ENCODE measurements at regions not wholly inside any gene's neighbourhood (a gene's known extent, or its start where the extent isn't known, plus 50 kb on each side); places are given as distances from the start of the nearest gene placed in this dataset.

DNA sequence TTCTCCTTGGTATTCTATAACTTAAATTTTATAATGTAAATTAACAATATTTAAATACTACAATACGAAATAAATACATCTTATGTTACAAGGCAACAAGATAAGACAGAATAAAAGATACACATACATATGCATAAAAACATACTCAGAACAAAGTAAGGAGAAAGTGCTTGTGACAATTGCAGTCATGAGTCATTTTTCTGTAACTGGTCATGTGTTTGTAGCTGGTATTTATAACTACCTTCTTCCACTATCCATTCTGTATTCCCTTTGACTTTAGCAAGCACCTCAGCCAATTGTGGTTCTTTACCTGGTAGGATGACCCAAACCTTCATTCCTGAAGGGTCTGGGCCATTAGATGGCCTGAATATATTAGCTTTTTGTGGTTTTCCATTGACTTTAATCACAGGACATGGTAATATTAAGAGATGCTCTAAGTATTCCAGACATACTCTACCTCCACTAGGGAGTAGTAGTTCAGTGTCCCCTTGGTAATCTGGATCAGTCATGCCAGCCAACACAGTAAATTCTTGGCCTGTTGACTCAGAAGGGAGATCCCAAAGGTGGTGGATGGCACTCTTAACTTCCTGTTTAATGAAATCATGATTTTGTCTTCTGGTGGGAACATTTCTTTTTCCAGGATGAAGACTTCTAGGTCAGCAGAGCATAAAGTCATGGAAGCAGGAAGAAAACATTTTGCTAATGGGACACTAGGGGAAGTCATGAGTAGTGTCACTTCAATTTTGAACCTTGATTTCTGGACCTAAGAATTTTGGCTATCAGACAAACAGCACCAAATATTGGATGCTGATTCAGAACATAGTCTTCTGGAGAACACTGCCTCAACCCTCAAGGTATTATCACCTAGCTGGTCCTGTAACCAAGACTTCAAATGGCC is 733.7 kb upstream of the IGFBP3 start:
- DNase-seq, result no peak

DNA sequence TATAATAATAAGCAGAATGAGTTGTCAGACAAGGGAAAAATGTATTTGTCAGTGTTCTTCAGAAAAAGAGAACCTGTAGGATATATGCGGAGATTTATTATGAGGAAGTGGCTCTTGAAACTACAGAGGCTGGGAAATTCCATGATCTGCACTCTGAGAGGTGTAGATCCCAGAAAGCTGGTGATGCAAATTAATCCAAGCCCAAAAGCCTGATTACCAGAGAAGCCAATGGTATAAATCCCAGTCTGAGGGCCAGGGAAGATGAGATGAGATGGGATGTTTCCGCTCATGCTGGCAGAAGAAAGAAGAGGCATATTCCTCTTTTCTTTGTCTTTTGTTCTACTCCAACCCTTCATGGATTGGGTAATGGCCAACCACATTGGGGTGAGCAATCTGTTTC is 732.8 kb upstream of the IGFBP3 start:
- DNase-seq, result no peak

DNA sequence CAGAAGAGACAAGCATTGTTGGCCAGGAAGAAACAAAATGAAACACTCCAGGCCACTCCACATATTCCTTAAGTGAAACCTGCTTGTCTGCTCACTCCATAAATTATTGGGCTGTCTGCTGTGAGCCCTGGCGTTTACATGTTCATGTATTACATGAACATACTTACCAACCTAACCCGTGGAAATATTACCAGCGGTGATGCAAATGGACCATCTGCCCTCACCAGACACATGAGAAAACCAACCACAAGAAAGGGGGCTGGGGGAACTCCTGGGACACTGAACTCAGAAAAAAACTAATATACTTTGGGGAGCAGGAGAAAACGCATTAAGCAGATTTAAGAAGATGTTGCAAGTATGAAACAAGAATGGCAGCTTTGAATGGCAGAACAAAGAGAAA is 731.2 kb upstream of the IGFBP3 start:
- DNase-seq, result no peak

- no peak for DNase-seq
Measured at GRCh38 chr7:46651561-46652088, 730.6 kb upstream of the IGFBP3 start.

DNA sequence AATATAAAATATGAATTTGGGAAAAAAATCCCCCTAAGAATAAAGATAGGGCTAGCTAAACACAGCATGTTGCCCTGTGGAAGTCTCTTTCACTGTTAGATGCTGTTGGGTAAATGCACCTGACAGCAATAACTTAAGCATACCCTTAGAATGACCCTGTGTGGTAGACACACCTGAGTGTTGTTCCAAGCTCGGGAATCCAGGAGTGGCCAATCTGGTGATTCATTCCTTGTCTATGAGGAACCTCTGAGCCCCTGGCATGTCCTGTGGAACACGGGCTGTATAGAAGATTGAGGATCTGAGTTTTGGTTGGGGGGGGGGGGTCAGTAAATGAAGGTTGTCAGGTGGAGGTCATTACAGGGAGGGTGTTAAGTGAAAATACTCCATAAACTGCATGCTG is 730.0 kb upstream of the IGFBP3 start:
- no peak for DNase-seq

- DNase-seq, result no peak
Measured at GRCh38 chr7:46649876-46650275, 728.8 kb upstream of the IGFBP3 start.

GRCh38 chr7:46637793-46638735 is 717.0 kb upstream of the IGFBP3 start:
- DNase-seq, result no peak

DNA sequence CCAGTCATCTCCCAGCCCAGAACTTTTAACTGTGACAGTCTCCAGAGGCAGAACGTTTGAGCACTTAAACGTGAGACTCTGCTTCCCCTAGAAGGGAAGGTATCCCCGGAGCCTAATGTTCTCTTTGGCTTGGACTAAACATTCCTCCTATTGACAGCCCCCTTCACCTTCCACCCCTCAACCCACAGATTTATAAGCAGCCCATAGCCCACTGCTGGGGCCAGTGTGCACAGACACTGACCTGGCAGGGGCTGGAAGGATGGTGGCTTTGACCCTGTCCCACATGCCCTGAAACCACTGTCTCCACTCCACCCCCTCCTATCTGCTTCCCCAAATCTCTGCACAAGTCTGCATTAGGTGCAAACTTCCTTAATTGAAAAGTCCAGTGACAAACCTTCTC is 715.0 kb upstream of the IGFBP3 start:
- no peak for DNase-seq

GRCh38 chr7:46633630-46634240 is 712.7 kb upstream of the IGFBP3 start:
- no peak for DNase-seq

- DNase-seq, result no peak
Measured at GRCh38 chr7:46633200-46633599, 712.1 kb upstream of the IGFBP3 start.

DNA sequence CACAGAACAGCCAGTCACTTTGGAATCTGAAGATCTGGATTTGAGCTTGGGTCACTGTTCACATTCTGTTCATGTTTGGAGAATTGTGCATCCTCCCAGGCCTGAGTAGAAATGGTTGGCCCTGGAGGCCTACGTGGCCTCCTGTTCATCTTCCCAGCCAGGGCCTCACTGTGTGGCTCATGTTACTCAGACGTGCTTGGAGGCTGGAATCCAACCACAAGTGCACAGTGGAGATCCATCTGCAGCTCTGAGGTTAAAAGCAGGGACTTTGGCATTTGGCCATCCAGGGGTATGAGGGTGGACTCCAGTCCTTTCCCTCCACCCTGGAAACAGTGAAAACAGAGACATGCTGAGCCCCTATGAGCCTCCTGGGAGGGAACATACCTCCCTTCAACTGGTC is 709.0 kb upstream of the IGFBP3 start:
- no peak for DNase-seq

GRCh38 chr7:46628389-46628788 is 707.3 kb upstream of the IGFBP3 start:
- DNase-seq, result no peak

- no peak for DNase-seq
Measured at GRCh38 chr7:46626691-46627310, 705.7 kb upstream of the IGFBP3 start.

GRCh38 chr7:46626261-46626660 is 705.2 kb upstream of the IGFBP3 start:
- DNase-seq, result no peak

GRCh38 chr7:46625032-46625431 is 704.0 kb upstream of the IGFBP3 start:
- DNase-seq, result no peak

DNA sequence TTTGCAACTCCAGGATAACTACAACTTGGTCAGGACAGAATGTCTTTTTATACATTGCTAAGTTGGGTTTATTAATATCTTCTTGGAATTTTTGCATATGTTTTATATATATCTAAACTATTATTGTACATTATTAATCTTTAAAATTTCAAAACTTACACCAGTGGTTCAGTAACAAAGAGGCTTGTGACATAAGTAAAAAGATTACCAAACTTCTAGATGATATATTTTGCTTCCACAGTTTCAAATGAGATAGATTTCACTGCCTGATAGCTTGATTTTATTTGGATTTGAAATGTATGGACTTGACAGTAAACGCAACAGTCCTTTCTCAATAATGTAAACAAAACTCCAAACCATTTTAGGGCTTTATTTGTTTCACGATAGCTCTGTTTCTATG is 701.2 kb upstream of the IGFBP3 start:
- no peak for DNase-seq

GRCh38 chr7:46619723-46620310 is 698.7 kb upstream of the IGFBP3 start:
- DNase-seq, result no peak

DNA sequence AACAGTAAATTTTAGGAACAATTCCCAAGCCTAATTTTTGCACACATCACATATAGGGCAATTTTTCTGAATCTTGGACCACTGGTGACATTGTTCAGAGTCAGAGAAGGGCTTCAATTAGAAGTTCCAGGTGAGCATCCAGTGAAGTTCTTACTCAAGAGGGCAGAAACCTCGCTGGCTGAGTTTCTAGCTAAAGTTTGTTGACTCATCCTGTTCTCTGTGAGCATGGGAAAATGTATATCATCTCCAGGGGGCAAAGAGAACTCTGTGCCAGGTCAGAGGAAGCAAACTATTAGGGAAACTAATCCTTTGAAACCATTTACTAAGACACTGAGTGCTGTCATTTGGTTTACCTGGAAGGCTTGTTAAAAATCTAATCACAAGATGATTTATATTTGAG is 695.6 kb upstream of the IGFBP3 start:
- DNase-seq, result no peak

DNA sequence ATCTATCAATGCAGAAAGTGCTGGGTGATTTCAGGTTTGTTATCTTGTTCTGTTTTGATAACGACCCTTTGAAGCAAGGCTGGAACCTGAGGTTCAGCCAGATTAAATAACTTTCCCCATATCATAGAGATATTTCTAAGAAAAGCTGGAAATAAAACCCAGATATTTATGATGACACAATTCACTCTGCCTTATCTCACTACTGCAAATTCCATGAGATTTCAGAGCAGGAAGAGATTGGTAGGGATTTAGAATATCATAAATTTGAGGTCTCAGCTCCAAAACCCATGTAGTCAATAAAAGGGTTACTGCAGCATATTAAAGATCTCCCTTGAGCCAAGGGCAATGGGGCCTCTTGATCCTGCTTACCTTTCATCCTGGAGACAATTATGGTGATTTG is 692.5 kb upstream of the IGFBP3 start:
- DNase-seq, result no peak

GRCh38 chr7:46613116-46613515 is 692.0 kb upstream of the IGFBP3 start:
- DNase-seq, result no peak

GRCh38 chr7:46611508-46611907 is 690.4 kb upstream of the IGFBP3 start:
- no peak for DNase-seq

GRCh38 chr7:46610746-46611145 is 689.7 kb upstream of the IGFBP3 start:
- no peak for DNase-seq
